SK-N-SH (cell line): ENCODE measurements at regions not wholly inside any gene's neighbourhood (a gene's known extent, or its start where the extent isn't known, plus 50 kb on each side); places are given as distances from the start of the nearest gene placed in this dataset.

Experiments used
- CTCF ChIA-PET: fragments of 300-600, 350-600 bp; formaldehyde crosslinking; extraction: SDS; loops from one replicate; lab custom pipeline; 2021; lab: Yijun Ruan, JAX
- POLR2A ChIA-PET: fragments of 350-600 bp; sonication (Branson Sonifier 250); formaldehyde crosslinking; extraction: SDS; loops from one replicate; lab custom pipeline; 2020; ENCODE audit warnings: antibody characterized with exemption, inconsistent platforms; lab: Yijun Ruan, JAX
- DNase-seq: peaks from one replicate; pipeline ENCODE4 v3.0.0; 2012
- H2AFZ ChIP-seq: fragments of 200-600 bp; sonication (generic); 2 replicates; pipeline ENCODE4 v1.8.1; 2016; ENCODE audit warnings: antibody characterized with exemption, mild to moderate bottlenecking, low read depth
- H3F3A ChIP-seq: fragments of 200-600 bp; sonication (generic); replicated peaks from 2 replicates; pipeline ENCODE3; 2016; ENCODE audit warnings: antibody characterized with exemption, mild to moderate bottlenecking; ENCODE audit not compliant: insufficient read depth
- H3K27ac ChIP-seq, 2 experiments: fragments of 200-500 bp in 1 of 2; fragments of 200-600 bp in 1 of 2; sonication (Bioruptor generic) in 1 of 2; sonication (generic), shearing (Covaris generic) in 1 of 2; 2 replicates each; pipeline versions ENCODE4 v1.5.1 to v1.6.1; 2014 to 2016; ENCODE audit warnings: low read depth in 2 of 2, inconsistent platforms in 1 of 2, low read length in 1 of 2, mild to moderate bottlenecking in 1 of 2, mixed read lengths in 1 of 2
- H3K27me3 ChIP-seq: fragments of 200-600 bp; sonication (generic), shearing (Covaris generic); 2 replicates; pipeline ENCODE4 v1.6.1; 2016; ENCODE audit warnings: mixed run types; ENCODE audit not compliant: insufficient read depth
- H3K36me3 ChIP-seq, 2 experiments: fragments of 200-500 bp in 1 of 2; fragments of 200-600 bp in 1 of 2; sonication (Bioruptor generic) in 1 of 2; sonication (generic) in 1 of 2; replicated peaks in 1 of 2; 2 replicates each; pipeline versions ENCODE3 to v1.5.1; 2014 to 2016; ENCODE audit warnings: low read length in 1 of 2, mild to moderate bottlenecking in 1 of 2; ENCODE audit not compliant: insufficient read depth in 2 of 2, control insufficient read depth in 1 of 2
- H3K4me1 ChIP-seq, 2 experiments: fragments of 200-500 bp in 1 of 2; fragments of 200-600 bp in 1 of 2; sonication (Bioruptor generic) in 1 of 2; sonication (generic), shearing (Covaris generic) in 1 of 2; 2 replicates each; pipeline versions ENCODE4 v1.5.1 to v1.6.1; 2014 to 2016; ENCODE audit warnings: low read depth in 1 of 2, low read length in 1 of 2, mixed run types in 1 of 2; ENCODE audit not compliant: insufficient read depth in 2 of 2, control insufficient read depth in 1 of 2
- H3K4me2 ChIP-seq: fragments of 200-600 bp; sonication (generic), shearing (Covaris generic); 2 replicates; pipeline ENCODE4 v1.6.1; 2017; ENCODE audit warnings: mixed run types
- H3K4me3 ChIP-seq, 2 experiments: fragments of 200-500 bp in 1 of 2; fragments of 200-600 bp in 1 of 2; sonication (Bioruptor generic) in 1 of 2; sonication (generic), shearing (Covaris generic) in 1 of 2; 2 replicates each; pipeline versions ENCODE4 v1.5.1 to v1.8.1; 2014 to 2016; ENCODE audit warnings: low read depth in 2 of 2, inconsistent platforms in 1 of 2, low read length in 1 of 2, mild to moderate bottlenecking in 1 of 2, mixed read lengths in 1 of 2, moderate library complexity in 1 of 2
- H3K79me2 ChIP-seq: fragments of 200-600 bp; sonication (generic); 2 replicates; pipeline ENCODE4 v1.8.1; 2017; ENCODE audit warnings: mild to moderate bottlenecking; ENCODE audit not compliant: insufficient read depth
- H3K9ac ChIP-seq: fragments of 200-600 bp; sonication (generic); 2 replicates; pipeline ENCODE4 v1.6.1; 2017; ENCODE audit warnings: mixed run types
- H3K9me2 ChIP-seq: fragments of 200-600 bp; sonication (generic); 2 replicates; pipeline ENCODE4 v1.6.1; 2017; ENCODE audit warnings: mixed run types
- H3K9me3 ChIP-seq: fragments of 200-600 bp; sonication (generic); 2 replicates; pipeline ENCODE4 v1.6.1; 2017; ENCODE audit warnings: mixed run types, mild to moderate bottlenecking, moderate library complexity
- H4K20me1 ChIP-seq: fragments of 200-600 bp; sonication (generic); 2 replicates; pipeline ENCODE4 v1.6.1; 2017; ENCODE audit warnings: mild to moderate bottlenecking, mixed run types; ENCODE audit not compliant: insufficient read depth
- CHD2 ChIP-seq: fragments of 150-350 bp; IDR thresholded peaks from 2 replicates; pipeline ENCODE4 v1.6.1; 2018; ENCODE audit warnings: low read length; ENCODE audit not compliant: partially characterized antibody
- FOSL2 ChIP-seq: IDR thresholded peaks from 2 replicates; pipeline ENCODE4 v1.4.0; 2012; ENCODE audit warnings: low read depth, mild to moderate bottlenecking, moderate library complexity, borderline replicate concordance
- FOXJ3 ChIP-seq: sonication (generic); formaldehyde crosslinking; IDR thresholded peaks from 2 replicates; pipeline ENCODE4 v1.5.1; 2020; ENCODE audit warnings: mild to moderate bottlenecking, missing genetic modification reagents
- GATA2 ChIP-seq: sonication (generic); formaldehyde crosslinking; IDR thresholded peaks from 2 replicates; pipeline ENCODE4 v1.5.0; 2020; ENCODE audit warnings: mild to moderate bottlenecking, missing genetic modification reagents
- JUND ChIP-seq: IDR thresholded peaks from 2 replicates; pipeline ENCODE4 v1.4.0; 2012
- MEF2A ChIP-seq: IDR thresholded peaks from 2 replicates; pipeline ENCODE4 v1.4.0; 2012; ENCODE audit warnings: low read depth, borderline replicate concordance
- MXI1 ChIP-seq: IDR thresholded peaks from 2 replicates; pipeline ENCODE4 v1.6.1; 2012; ENCODE audit warnings: mild to moderate bottlenecking, low read depth, low read length, improper control_type of control experiment
- NFIC ChIP-seq: IDR thresholded peaks from 2 replicates; pipeline ENCODE4 v1.4.0; 2012; ENCODE audit warnings: borderline replicate concordance
- RAD21 ChIP-seq: IDR thresholded peaks from 2 replicates; pipeline ENCODE4 v1.6.1; 2012; ENCODE audit warnings: mild to moderate bottlenecking, low read length
- RCOR1 ChIP-seq: fragments of 150-350 bp; IDR thresholded peaks from 2 replicates; pipeline ENCODE4 v1.6.1; 2017; ENCODE audit warnings: antibody characterized with exemption, low read length
- RFX5 ChIP-seq: IDR thresholded peaks from 2 replicates; pipeline ENCODE4 v1.6.1; 2012; ENCODE audit warnings: mild to moderate bottlenecking, improper control_type of control experiment, low read length
- RXRA ChIP-seq: IDR thresholded peaks from 2 replicates; pipeline ENCODE4 v1.4.0; 2012; ENCODE audit warnings: low read depth, mild to moderate bottlenecking, borderline replicate concordance
- TEAD4 ChIP-seq: IDR thresholded peaks from 2 replicates; pipeline ENCODE4 v1.4.0; 2012; ENCODE audit warnings: mild to moderate bottlenecking, borderline replicate concordance; ENCODE audit not compliant: insufficient read depth
- USF1 ChIP-seq: IDR thresholded peaks from 2 replicates; pipeline ENCODE4 v1.4.0; 2012; ENCODE audit warnings: low read depth, borderline replicate concordance
- USF2 ChIP-seq: fragments of 150-350 bp; IDR thresholded peaks from 2 replicates; pipeline ENCODE4 v1.6.1; 2017; ENCODE audit warnings: antibody characterized with exemption, low read length, low read depth, borderline replicate concordance
- YY1 ChIP-seq: IDR thresholded peaks from 2 replicates; pipeline ENCODE4 v1.4.0; 2012; ENCODE audit warnings: low read depth, mild to moderate bottlenecking
- WGBS: methylation state at CpG from one replicate; pipeline ENCODE4 v1.1.6; 2017; ENCODE audit warnings: low lambda C conversion rate; 5-methylcytosine and 5-hydroxymethylcytosine counted together
- TF ChIP-seq, protein P1 (sequence below): IDR thresholded peaks from 2 replicates; pipeline ENCODE4 v1.4.0; 2012; ENCODE audit warnings: low read depth, borderline replicate concordance
- TF ChIP-seq, protein P2 (sequence below): fragments of 200-600 bp; sonication (generic); IDR thresholded peaks from 2 replicates; pipeline ENCODE4 v1.6.1; 2017; ENCODE audit warnings: antibody characterized with exemption, mild to moderate bottlenecking, moderate library complexity
- TF ChIP-seq, protein P3 (sequence below): IDR thresholded peaks from 2 replicates; pipeline ENCODE4 v1.4.0; 2012; ENCODE audit warnings: low read depth
- TF ChIP-seq, protein P4 (sequence below): IDR thresholded peaks from 2 replicates; pipeline ENCODE4; 2012

DNA sequence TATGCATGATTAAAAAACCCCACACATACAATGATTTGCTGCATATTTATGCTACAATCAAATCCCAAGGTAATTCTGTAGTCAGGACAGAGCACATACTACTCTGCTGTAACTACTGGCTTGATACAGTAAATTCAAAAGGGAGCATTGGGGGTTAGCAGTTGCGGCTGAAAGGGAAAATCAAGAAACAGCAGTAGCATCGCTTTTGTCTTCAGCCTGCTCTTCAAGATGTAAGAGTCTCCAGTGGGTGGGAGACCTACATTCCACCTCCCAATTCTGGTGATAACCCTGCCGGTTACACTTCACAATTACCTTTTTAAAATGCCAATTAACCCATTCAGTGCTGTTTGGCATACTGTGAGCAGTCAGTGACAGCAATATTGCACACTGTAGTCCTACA, 259.4 kb downstream of the NR2F2 start (continued):
- TF ChIP-seq, protein P1, sequence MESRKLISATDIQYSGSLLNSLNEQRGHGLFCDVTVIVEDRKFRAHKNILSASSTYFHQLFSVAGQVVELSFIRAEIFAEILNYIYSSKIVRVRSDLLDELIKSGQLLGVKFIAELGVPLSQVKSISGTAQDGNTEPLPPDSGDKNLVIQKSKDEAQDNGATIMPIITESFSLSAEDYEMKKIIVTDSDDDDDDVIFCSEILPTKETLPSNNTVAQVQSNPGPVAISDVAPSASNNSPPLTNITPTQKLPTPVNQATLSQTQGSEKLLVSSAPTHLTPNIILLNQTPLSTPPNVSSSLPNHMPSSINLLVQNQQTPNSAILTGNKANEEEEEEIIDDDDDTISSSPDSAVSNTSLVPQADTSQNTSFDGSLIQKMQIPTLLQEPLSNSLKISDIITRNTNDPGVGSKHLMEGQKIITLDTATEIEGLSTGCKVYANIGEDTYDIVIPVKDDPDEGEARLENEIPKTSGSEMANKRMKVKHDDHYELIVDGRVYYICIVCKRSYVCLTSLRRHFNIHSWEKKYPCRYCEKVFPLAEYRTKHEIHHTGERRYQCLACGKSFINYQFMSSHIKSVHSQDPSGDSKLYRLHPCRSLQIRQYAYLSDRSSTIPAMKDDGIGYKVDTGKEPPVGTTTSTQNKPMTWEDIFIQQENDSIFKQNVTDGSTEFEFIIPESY: no peak
- TF ChIP-seq, protein P2, sequence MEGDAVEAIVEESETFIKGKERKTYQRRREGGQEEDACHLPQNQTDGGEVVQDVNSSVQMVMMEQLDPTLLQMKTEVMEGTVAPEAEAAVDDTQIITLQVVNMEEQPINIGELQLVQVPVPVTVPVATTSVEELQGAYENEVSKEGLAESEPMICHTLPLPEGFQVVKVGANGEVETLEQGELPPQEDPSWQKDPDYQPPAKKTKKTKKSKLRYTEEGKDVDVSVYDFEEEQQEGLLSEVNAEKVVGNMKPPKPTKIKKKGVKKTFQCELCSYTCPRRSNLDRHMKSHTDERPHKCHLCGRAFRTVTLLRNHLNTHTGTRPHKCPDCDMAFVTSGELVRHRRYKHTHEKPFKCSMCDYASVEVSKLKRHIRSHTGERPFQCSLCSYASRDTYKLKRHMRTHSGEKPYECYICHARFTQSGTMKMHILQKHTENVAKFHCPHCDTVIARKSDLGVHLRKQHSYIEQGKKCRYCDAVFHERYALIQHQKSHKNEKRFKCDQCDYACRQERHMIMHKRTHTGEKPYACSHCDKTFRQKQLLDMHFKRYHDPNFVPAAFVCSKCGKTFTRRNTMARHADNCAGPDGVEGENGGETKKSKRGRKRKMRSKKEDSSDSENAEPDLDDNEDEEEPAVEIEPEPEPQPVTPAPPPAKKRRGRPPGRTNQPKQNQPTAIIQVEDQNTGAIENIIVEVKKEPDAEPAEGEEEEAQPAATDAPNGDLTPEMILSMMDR: no peak
- no peak for TF ChIP-seq MEF2A

- no peaks in the 10 kb centered on the region for H3K9me3 ChIP-seq
- H3K36me3 ChIP-seq: no peaks in the 10 kb centered on the region
- POLR2A ChIA-PET: no interaction called here
- H3K4me3 ChIP-seq: no peak overlapping the region
- H3K27me3 ChIP-seq: no peaks in the 10 kb centered on the region
- no peak for TF ChIP-seq RAD21
- TF ChIP-seq USF1: no peak
- no peak for TF ChIP-seq RCOR1
- TF ChIP-seq, protein P3, sequence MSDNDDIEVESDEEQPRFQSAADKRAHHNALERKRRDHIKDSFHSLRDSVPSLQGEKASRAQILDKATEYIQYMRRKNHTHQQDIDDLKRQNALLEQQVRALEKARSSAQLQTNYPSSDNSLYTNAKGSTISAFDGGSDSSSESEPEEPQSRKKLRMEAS: no peak
- no peak for TF ChIP-seq CHD2
- no peak for TF ChIP-seq FOSL2
- TF ChIP-seq GATA2 (CRISPR knock-in tag): no peak
- no peak for TF ChIP-seq USF2
- TF ChIP-seq RXRA: no peak
- no peak for TF ChIP-seq FOXJ3 (CRISPR knock-in tag)
- TF ChIP-seq YY1: no peak
- TF ChIP-seq, protein P1: no peak
- TF ChIP-seq, protein P2: no peak
- no peak for TF ChIP-seq TEAD4
- no peak for TF ChIP-seq NFIC
- TF ChIP-seq MXI1: no peak
- no peak for TF ChIP-seq RFX5
- TF ChIP-seq, protein P4, sequence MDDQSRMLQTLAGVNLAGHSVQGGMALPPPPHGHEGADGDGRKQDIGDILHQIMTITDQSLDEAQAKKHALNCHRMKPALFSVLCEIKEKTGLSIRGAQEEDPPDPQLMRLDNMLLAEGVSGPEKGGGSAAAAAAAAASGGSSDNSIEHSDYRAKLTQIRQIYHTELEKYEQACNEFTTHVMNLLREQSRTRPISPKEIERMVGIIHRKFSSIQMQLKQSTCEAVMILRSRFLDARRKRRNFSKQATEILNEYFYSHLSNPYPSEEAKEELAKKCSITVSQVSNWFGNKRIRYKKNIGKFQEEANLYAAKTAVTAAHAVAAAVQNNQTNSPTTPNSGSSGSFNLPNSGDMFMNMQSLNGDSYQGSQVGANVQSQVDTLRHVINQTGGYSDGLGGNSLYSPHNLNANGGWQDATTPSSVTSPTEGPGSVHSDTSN: no peak
- no peak for TF ChIP-seq JUND
- TF ChIP-seq, all 33 proteins: peak for 0
- no peak for DNase-seq
- H3K4me1 ChIP-seq: no peaks in the 10 kb centered on the region
- H4K20me1 ChIP-seq: no peaks in the 10 kb centered on the region
- H3K79me2 ChIP-seq: no peaks in the 10 kb centered on the region
- no peak overlapping the region for H3K9ac ChIP-seq
- H3K27ac ChIP-seq: no peak overlapping the region
- H3F3A ChIP-seq: no peaks in the 10 kb centered on the region
- 24% methylated on average over 7 of the region's 7 CpGs for WGBS
- CTCF ChIA-PET: interaction anchor here (1.1 kb wide), 1 partner anchor 10 kb away, joined by 3 read pairs; no protein-coding TSS in a partner anchor
- no peak overlapping the region for H2AFZ ChIP-seq
- no peaks in the 10 kb centered on the region for H3K9me2 ChIP-seq
- H3K4me2 ChIP-seq: no peak overlapping the region
These were observed 263.2 kb downstream of the NR2F2 start for GRCh38 chr15:96593735-96594134.
